ENCODE measurements at regions not wholly inside any gene's neighbourhood (a gene's known extent, or its start where the extent isn't known, plus 50 kb on each side); places are given as distances from the start of the nearest gene placed in this dataset.
"Not testable (repeated sequence)": the region's sequence is repeated elsewhere in the genome, so short reads cannot be mapped to it uniquely, and the experiment has no call there.

DNA sequence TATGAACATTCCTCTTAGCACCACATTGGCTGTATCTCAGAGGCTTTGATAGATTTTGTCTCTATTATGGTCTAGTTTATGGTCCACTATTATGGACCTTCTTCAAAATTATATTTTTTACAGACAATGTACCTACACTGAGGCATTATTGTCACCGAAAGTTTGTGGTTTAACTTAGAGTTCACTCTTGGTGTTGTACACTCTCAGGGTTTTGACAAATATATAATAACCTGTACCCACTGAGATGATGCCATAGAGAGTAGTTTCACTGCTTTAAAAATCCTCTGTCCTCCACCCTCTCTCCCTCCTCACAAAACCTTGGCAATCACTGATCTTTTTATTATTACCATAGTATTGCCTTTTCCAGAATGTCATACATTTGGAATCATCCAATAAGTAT, 528.2 kb downstream of the SLC6A15 start:
- H3K79me2 ChIP-seq (ENCODE audit: control insufficient read depth, insufficient read depth, low read length) = no peaks in the 10 kb centered on the region
- peaks cover 3% of the 10 kb centered on the region for H3K9me3 ChIP-seq (ENCODE audit: control insufficient read depth, low read depth, low read length)
- H3K36me3 ChIP-seq (ENCODE audit: control insufficient read depth in 2 of 2, extremely low read depth in 1 of 2, insufficient read depth in 2 of 2, low read length in 2 of 2) = no peaks in the 10 kb centered on the region
- H4K20me1 ChIP-seq (ENCODE audit: control insufficient read depth, extremely low read depth, insufficient read depth, low read length) = no peaks in the 10 kb centered on the region
- no peak overlapping the region for H3K27ac ChIP-seq (ENCODE audit: control insufficient read depth, insufficient read depth, low read length)
- H3K4me3 ChIP-seq (ENCODE audit: control insufficient read depth in 2 of 3, extremely low read depth in 1 of 3, insufficient read depth in 2 of 3, low read depth in 1 of 3, low read length in 3 of 3) = no peak overlapping the region
- dilution Hi-C loops (cut with MboI; ENCODE audit: extremely low pct_ligation_motif_present, low sequenced_read_pairs) = loop anchor here (25.0 kb wide), 1 partner anchor 547 kb away; no protein-coding TSS in a partner anchor
- H3K27me3 ChIP-seq (ENCODE audit: control insufficient read depth, extremely low read depth, insufficient read depth, low read length) = no peaks in the 10 kb centered on the region
- peaks cover 2% of the 10 kb centered on the region for H3K4me1 ChIP-seq (ENCODE audit: control insufficient read depth, extremely low read depth, insufficient read depth, low read length)
- no peaks in the 10 kb centered on the region for H3K9me1 ChIP-seq (ENCODE audit: control insufficient read depth, extremely low read depth, insufficient read depth, low read length)
- H3K9ac ChIP-seq (ENCODE audit: control insufficient read depth, extremely low read depth, insufficient read depth, low read length) = no peak overlapping the region
- H2AFZ ChIP-seq (ENCODE audit: control insufficient read depth, low read length) = no peak overlapping the region
- DNase-seq (ENCODE audit: low read depth, low spot score) (no peak), FAIRE-seq (no peak)
- no peak for TF ChIP-seq EZH2 (IDR thresholded peaks at IDR 0.05; ENCODE audit: low read length)
- TF ChIP-seq, protein P1, sequence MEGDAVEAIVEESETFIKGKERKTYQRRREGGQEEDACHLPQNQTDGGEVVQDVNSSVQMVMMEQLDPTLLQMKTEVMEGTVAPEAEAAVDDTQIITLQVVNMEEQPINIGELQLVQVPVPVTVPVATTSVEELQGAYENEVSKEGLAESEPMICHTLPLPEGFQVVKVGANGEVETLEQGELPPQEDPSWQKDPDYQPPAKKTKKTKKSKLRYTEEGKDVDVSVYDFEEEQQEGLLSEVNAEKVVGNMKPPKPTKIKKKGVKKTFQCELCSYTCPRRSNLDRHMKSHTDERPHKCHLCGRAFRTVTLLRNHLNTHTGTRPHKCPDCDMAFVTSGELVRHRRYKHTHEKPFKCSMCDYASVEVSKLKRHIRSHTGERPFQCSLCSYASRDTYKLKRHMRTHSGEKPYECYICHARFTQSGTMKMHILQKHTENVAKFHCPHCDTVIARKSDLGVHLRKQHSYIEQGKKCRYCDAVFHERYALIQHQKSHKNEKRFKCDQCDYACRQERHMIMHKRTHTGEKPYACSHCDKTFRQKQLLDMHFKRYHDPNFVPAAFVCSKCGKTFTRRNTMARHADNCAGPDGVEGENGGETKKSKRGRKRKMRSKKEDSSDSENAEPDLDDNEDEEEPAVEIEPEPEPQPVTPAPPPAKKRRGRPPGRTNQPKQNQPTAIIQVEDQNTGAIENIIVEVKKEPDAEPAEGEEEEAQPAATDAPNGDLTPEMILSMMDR (optimal IDR thresholded peaks at IDR 0.05 in 1 of 3, IDR thresholded peaks at IDR 0.05 in 1 of 3, conservative IDR thresholded peaks at IDR 0.05 in 1 of 3; ENCODE audit: extremely low read depth in 1 of 3, insufficient read depth in 2 of 3, low read length in 3 of 3) = no peak
- H3K4me2 ChIP-seq (ENCODE audit: control insufficient read depth, extremely low read depth, insufficient read depth, low read depth, low read length) = no peak overlapping the region

DNA sequence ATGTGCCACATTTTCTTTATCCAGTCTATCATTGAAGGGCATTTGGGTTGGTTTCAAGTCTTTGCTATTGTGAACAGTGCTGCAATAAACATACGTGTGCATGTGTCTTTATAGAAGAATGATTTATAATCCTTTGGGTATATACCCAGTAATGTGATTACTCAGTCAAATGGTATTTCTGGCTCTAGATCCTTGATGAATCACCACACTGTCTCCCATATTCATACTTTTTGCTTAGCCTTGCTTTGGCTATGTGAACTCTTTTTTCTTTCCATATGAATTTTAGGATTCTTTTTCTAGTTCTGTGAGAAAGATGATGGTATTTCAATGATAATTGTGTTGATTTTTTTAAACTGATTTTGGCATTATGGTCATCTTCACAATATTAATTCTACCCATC, 530.1 kb downstream of the SLC6A15 start:
- not testable (repeated sequence) for H3K9me1 ChIP-seq (ENCODE audit: control insufficient read depth, extremely low read depth, insufficient read depth, low read length); H3K36me3 ChIP-seq (ENCODE audit: control insufficient read depth in 2 of 2, extremely low read depth in 1 of 2, insufficient read depth in 2 of 2, low read length in 2 of 2); H3K4me3 ChIP-seq (ENCODE audit: control insufficient read depth in 2 of 3, extremely low read depth in 1 of 3, insufficient read depth in 2 of 3, low read depth in 1 of 3, low read length in 3 of 3); H2AFZ ChIP-seq (ENCODE audit: control insufficient read depth, low read length); H3K27me3 ChIP-seq (ENCODE audit: control insufficient read depth, extremely low read depth, insufficient read depth, low read length); H4K20me1 ChIP-seq (ENCODE audit: control insufficient read depth, extremely low read depth, insufficient read depth, low read length); FAIRE-seq; H3K4me1 ChIP-seq (ENCODE audit: control insufficient read depth, extremely low read depth, insufficient read depth, low read length); H3K9me3 ChIP-seq (ENCODE audit: control insufficient read depth, low read depth, low read length); H3K27ac ChIP-seq (ENCODE audit: control insufficient read depth, insufficient read depth, low read length); H3K9ac ChIP-seq (ENCODE audit: control insufficient read depth, extremely low read depth, insufficient read depth, low read length); H3K79me2 ChIP-seq (ENCODE audit: control insufficient read depth, insufficient read depth, low read length); H3K4me2 ChIP-seq (ENCODE audit: control insufficient read depth, extremely low read depth, insufficient read depth, low read depth, low read length)
- peak; percentile 41 for DNase-seq (ENCODE audit: low read depth, low spot score)
- dilution Hi-C loops (cut with MboI; ENCODE audit: extremely low pct_ligation_motif_present, low sequenced_read_pairs) = loop anchor here (25.0 kb wide), 1 partner anchor 545 kb away; no protein-coding TSS in a partner anchor

DNA sequence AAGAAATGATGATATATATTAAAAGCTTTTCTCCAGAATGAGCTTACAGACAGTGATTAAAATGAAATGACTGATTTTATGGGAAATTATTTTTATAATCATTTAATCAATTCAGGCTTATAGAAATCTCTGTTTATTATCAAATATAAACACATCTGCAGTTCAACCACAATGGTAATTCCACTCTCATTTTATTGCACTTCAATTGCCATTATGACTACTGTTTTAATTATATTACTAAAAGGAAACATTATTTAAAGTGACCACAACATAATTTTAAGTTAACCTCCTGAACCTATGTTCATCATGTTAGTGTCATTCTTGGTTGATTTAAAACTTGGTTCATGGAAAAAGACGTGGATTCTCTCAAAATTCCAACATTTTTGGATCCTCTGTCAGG, 536.3 kb downstream of the SLC6A15 start:
- Histone ChIP-seq H3K27me3 (ENCODE audit: control insufficient read depth, extremely low read depth, insufficient read depth, low read length) (no peaks in the 10 kb centered on the region), H3K4me2 (ENCODE audit: control insufficient read depth, extremely low read depth, insufficient read depth, low read depth, low read length) (no peak overlapping the region), H3K27ac (ENCODE audit: control insufficient read depth, insufficient read depth, low read length) (no peak overlapping the region), H3K79me2 (ENCODE audit: control insufficient read depth, insufficient read depth, low read length) (no peaks in the 10 kb centered on the region), H4K20me1 (ENCODE audit: control insufficient read depth, extremely low read depth, insufficient read depth, low read length) (no peaks in the 10 kb centered on the region), H3K4me1 (ENCODE audit: control insufficient read depth, extremely low read depth, insufficient read depth, low read length) (no peaks in the 10 kb centered on the region), H3K4me3 (ENCODE audit: control insufficient read depth in 2 of 3, extremely low read depth in 1 of 3, insufficient read depth in 2 of 3, low read depth in 1 of 3, low read length in 3 of 3) (no peak overlapping the region), H3K9me3 (ENCODE audit: control insufficient read depth, low read depth, low read length) (no peaks in the 10 kb centered on the region), H3K9ac (ENCODE audit: control insufficient read depth, extremely low read depth, insufficient read depth, low read length) (no peak overlapping the region), H2AFZ (ENCODE audit: control insufficient read depth, low read length) (no peak overlapping the region), H3K36me3 (ENCODE audit: control insufficient read depth in 2 of 2, extremely low read depth in 1 of 2, insufficient read depth in 2 of 2, low read length in 2 of 2) (no peaks in the 10 kb centered on the region), H3K9me1 (ENCODE audit: control insufficient read depth, extremely low read depth, insufficient read depth, low read length) (no peaks in the 10 kb centered on the region)
- TF ChIP-seq, protein P1 (optimal IDR thresholded peaks at IDR 0.05 in 1 of 3, IDR thresholded peaks at IDR 0.05 in 1 of 3, conservative IDR thresholded peaks at IDR 0.05 in 1 of 3; ENCODE audit: extremely low read depth in 1 of 3, insufficient read depth in 2 of 3, low read length in 3 of 3) = no peak
- no peak for TF ChIP-seq EZH2 (IDR thresholded peaks at IDR 0.05; ENCODE audit: low read length)
- FAIRE-seq (no peak), DNase-seq (ENCODE audit: low read depth, low spot score) (no peak)
- dilution Hi-C loops (cut with MboI; ENCODE audit: extremely low pct_ligation_motif_present, low sequenced_read_pairs) = loop anchor here (25.0 kb wide), 1 partner anchor 539 kb away; no protein-coding TSS in a partner anchor

Data from keratinocyte (primary cell).